ENCODE measurements at regions not wholly inside any gene's neighbourhood (a gene's known extent, or its start where the extent isn't known, plus 50 kb on each side); places are given as distances from the start of the nearest gene placed in this dataset.

GRCh38 chr1:60922304-60922703 is 160.1 kb upstream of the NFIA start:
- Histone ChIP-seq H3K9me3 (ENCODE audit: control insufficient read depth, low read depth, low read length) (no peaks in the 10 kb centered on the region), H3K4me1 (ENCODE audit: control insufficient read depth, extremely low read depth, insufficient read depth, low read length) (no peaks in the 10 kb centered on the region), H4K20me1 (ENCODE audit: control insufficient read depth, extremely low read depth, insufficient read depth, low read length) (no peaks in the 10 kb centered on the region), H3K9ac (ENCODE audit: control insufficient read depth, extremely low read depth, insufficient read depth, low read length) (no peak overlapping the region), H2AFZ (ENCODE audit: control insufficient read depth, low read length) (no peak overlapping the region), H3K27ac (ENCODE audit: control insufficient read depth, insufficient read depth, low read length) (no peak overlapping the region), H3K4me2 (ENCODE audit: control insufficient read depth, extremely low read depth, insufficient read depth, low read depth, low read length) (no peak overlapping the region), H3K79me2 (ENCODE audit: control insufficient read depth, insufficient read depth, low read length) (no peaks in the 10 kb centered on the region), H3K36me3 (ENCODE audit: control insufficient read depth in 2 of 2, extremely low read depth in 1 of 2, insufficient read depth in 2 of 2, low read length in 2 of 2) (no peaks in the 10 kb centered on the region), H3K9me1 (ENCODE audit: control insufficient read depth, extremely low read depth, insufficient read depth, low read length) (no peaks in the 10 kb centered on the region), H3K27me3 (ENCODE audit: control insufficient read depth, extremely low read depth, insufficient read depth, low read length) (no peaks in the 10 kb centered on the region), H3K4me3 (ENCODE audit: control insufficient read depth in 2 of 3, extremely low read depth in 1 of 3, insufficient read depth in 2 of 3, low read depth in 1 of 3, low read length in 3 of 3) (no peak overlapping the region)
- FAIRE-seq (no peak), DNase-seq (ENCODE audit: low read depth, low spot score) (no peak)
- dilution Hi-C loops (cut with MboI; ENCODE audit: extremely low pct_ligation_motif_present, low sequenced_read_pairs), result no loop called here
- TF ChIP-seq EZH2 (IDR thresholded peaks at IDR 0.05; ENCODE audit: low read length), result no peak
- TF ChIP-seq CTCF (optimal IDR thresholded peaks at IDR 0.05 in 1 of 3, IDR thresholded peaks at IDR 0.05 in 1 of 3, conservative IDR thresholded peaks at IDR 0.05 in 1 of 3; ENCODE audit: extremely low read depth in 1 of 3, insufficient read depth in 2 of 3, low read length in 3 of 3), result no peak

- Histone ChIP-seq H3K4me2 (ENCODE audit: control insufficient read depth, extremely low read depth, insufficient read depth, low read depth, low read length) (no peak overlapping the region), H3K9me1 (ENCODE audit: control insufficient read depth, extremely low read depth, insufficient read depth, low read length) (no peaks in the 10 kb centered on the region), H3K9ac (ENCODE audit: control insufficient read depth, extremely low read depth, insufficient read depth, low read length) (no peak overlapping the region), H3K79me2 (ENCODE audit: control insufficient read depth, insufficient read depth, low read length) (no peaks in the 10 kb centered on the region), H3K36me3 (ENCODE audit: control insufficient read depth in 2 of 2, extremely low read depth in 1 of 2, insufficient read depth in 2 of 2, low read length in 2 of 2) (no peaks in the 10 kb centered on the region), H4K20me1 (ENCODE audit: control insufficient read depth, extremely low read depth, insufficient read depth, low read length) (no peaks in the 10 kb centered on the region), H3K9me3 (ENCODE audit: control insufficient read depth, low read depth, low read length) (no peaks in the 10 kb centered on the region), H2AFZ (ENCODE audit: control insufficient read depth, low read length) (no peak overlapping the region), H3K27me3 (ENCODE audit: control insufficient read depth, extremely low read depth, insufficient read depth, low read length) (no peaks in the 10 kb centered on the region), H3K27ac (ENCODE audit: control insufficient read depth, insufficient read depth, low read length) (no peak overlapping the region), H3K4me1 (ENCODE audit: control insufficient read depth, extremely low read depth, insufficient read depth, low read length) (no peaks in the 10 kb centered on the region), H3K4me3 (ENCODE audit: control insufficient read depth in 2 of 3, extremely low read depth in 1 of 3, insufficient read depth in 2 of 3, low read depth in 1 of 3, low read length in 3 of 3) (no peak overlapping the region)
- FAIRE-seq (no peak), DNase-seq (ENCODE audit: low read depth, low spot score) (no peak)
- dilution Hi-C loops (cut with MboI; ENCODE audit: extremely low pct_ligation_motif_present, low sequenced_read_pairs), result no loop called here
- TF ChIP-seq EZH2 (IDR thresholded peaks at IDR 0.05; ENCODE audit: low read length) (no peak), CTCF (optimal IDR thresholded peaks at IDR 0.05 in 1 of 3, IDR thresholded peaks at IDR 0.05 in 1 of 3, conservative IDR thresholded peaks at IDR 0.05 in 1 of 3; ENCODE audit: extremely low read depth in 1 of 3, insufficient read depth in 2 of 3, low read length in 3 of 3) (no peak)
Measured at GRCh38 chr1:60921175-60921574, 161.2 kb upstream of the NFIA start.

Measured in keratinocyte (primary cell).